Esophagus squamous epithelium (tissue), 4 donors: ENCODE measurements at regions not wholly inside any gene's neighbourhood (a gene's known extent, or its start where the extent isn't known, plus 50 kb on each side); places are given as distances from the start of the nearest gene placed in this dataset.

Experiments used
- CTCF ChIP-seq, 6 experiments: fragments of 450-650 bp in 4 of 6; fragments of 200-600 bp in 2 of 6; sonication (generic) in 2 of 6; IDR thresholded peaks; one replicate each; pipeline ENCODE4 v1.5.1; 2016 to 2019; ENCODE audit warnings: antibody characterized with exemption in 6 of 6, mild to moderate bottlenecking in 4 of 6, moderate library complexity in 4 of 6
- POLR2A ChIP-seq, 4 donors: fragments of 450-650 bp; IDR thresholded peaks; one replicate each; pipeline ENCODE4 v1.6.1; 2017; ENCODE audit warnings: antibody characterized with exemption in 4 of 4, mild to moderate bottlenecking in 4 of 4, moderate library complexity in 3 of 4

- TF ChIP-seq CTCF (IDR thresholded peaks at IDR 0.05) (no peak), POLR2A (IDR thresholded peaks at IDR 0.05) (no peak)
Measured at GRCh38 chr20:40019510-40019909, 669.5 kb downstream of the MAFB start.
